GM19099 (cell line): ENCODE measurements at regions not wholly inside any gene's neighbourhood (a gene's known extent, or its start where the extent isn't known, plus 50 kb on each side); places are given as distances from the start of the nearest gene placed in this dataset.

ENCODE experiments used
- POLR2A ChIP-seq: IDR thresholded peaks from 3 replicates; pipeline ENCODE4 v1.6.1; 2011; ENCODE audit warnings: low read depth; ENCODE audit not compliant: insufficient read length; ENCODE audit errors: extremely low read depth

GRCh38 chr5:124980163-124980941 lies 233.9 kb upstream of the ZNF608 start:
- TF ChIP-seq POLR2A: no peak

- no peak for TF ChIP-seq POLR2A
These were observed 235.5 kb upstream of the ZNF608 start for GRCh38 chr5:124981901-124982300.

GRCh38 chr5:124986170-124986569 lies 239.7 kb upstream of the ZNF608 start:
- TF ChIP-seq POLR2A: no peak

- TF ChIP-seq POLR2A: no peak
These were observed 240.2 kb upstream of the ZNF608 start for GRCh38 chr5:124986667-124987066.

GRCh38 chr5:124990723-124991122 lies 244.3 kb upstream of the ZNF608 start:
- no peak for TF ChIP-seq POLR2A

GRCh38 chr5:124995421-124995820 lies 249.0 kb upstream of the ZNF608 start:
- TF ChIP-seq POLR2A: no peak

- TF ChIP-seq POLR2A: no peak
These were observed 249.8 kb upstream of the ZNF608 start for GRCh38 chr5:124996023-124996763.

- TF ChIP-seq POLR2A: no peak
These were observed 250.3 kb upstream of the ZNF608 start for GRCh38 chr5:124996764-124997077.

GRCh38 chr5:124997186-124997893 lies 250.9 kb upstream of the ZNF608 start:
- TF ChIP-seq POLR2A: no peak

GRCh38 chr5:124998520-124998919 lies 252.1 kb upstream of the ZNF608 start:
- TF ChIP-seq POLR2A: no peak

- no peak for TF ChIP-seq POLR2A
These were observed 256.5 kb upstream of the ZNF608 start for GRCh38 chr5:125002727-125003598.

GRCh38 chr5:125004009-125004408 lies 257.6 kb upstream of the ZNF608 start:
- no peak for TF ChIP-seq POLR2A

GRCh38 chr5:125005266-125005665 lies 258.8 kb upstream of the ZNF608 start:
- TF ChIP-seq POLR2A: no peak

- TF ChIP-seq POLR2A: peak; percentile 24
These were observed 259.7 kb upstream of the ZNF608 start for GRCh38 chr5:125006011-125006685.

- no peak for TF ChIP-seq POLR2A
These were observed 263.9 kb upstream of the ZNF608 start for GRCh38 chr5:125010356-125010755.

GRCh38 chr5:125011014-125011413 lies 264.6 kb upstream of the ZNF608 start:
- TF ChIP-seq POLR2A: no peak
